H9 (cell line): ENCODE measurements at regions not wholly inside any gene's neighbourhood (a gene's known extent, or its start where the extent isn't known, plus 50 kb on each side); places are given as distances from the start of the nearest gene placed in this dataset.

Experiments
- DNase-seq: peaks from one replicate; pipeline ENCODE4 v3.0.0-alpha.2; 2017
- H2AFZ ChIP-seq: one replicate; pipeline ENCODE4 v1.6.1; 2013; ENCODE audit warnings: mild to moderate bottlenecking, low read length, control low read depth, moderate library complexity
- H2AK5ac ChIP-seq: 2 replicates; pipeline ENCODE4 v1.6.1; 2013; ENCODE audit warnings: low read length, control low read depth, mixed read lengths; ENCODE audit not compliant: insufficient read length
- H2BK120ac ChIP-seq: one replicate; pipeline ENCODE4 v1.6.1; 2013; ENCODE audit warnings: low read depth, mild to moderate bottlenecking, low read length, control low read depth, inconsistent platforms; ENCODE audit not compliant: poor library complexity, severe bottlenecking
- H2BK12ac ChIP-seq: 2 replicates; pipeline ENCODE4 v1.6.1; 2013; ENCODE audit warnings: low read length, control low read depth, mixed read lengths, low read depth; ENCODE audit not compliant: insufficient read length
- H2BK15ac ChIP-seq: 2 replicates; pipeline ENCODE4 v1.6.1; 2013; ENCODE audit warnings: low read depth, low read length, control low read depth
- H2BK20ac ChIP-seq: one replicate; pipeline ENCODE4 v1.6.1; 2013; ENCODE audit warnings: low read depth, mild to moderate bottlenecking, low read length, control low read depth, inconsistent platforms; ENCODE audit not compliant: poor library complexity, severe bottlenecking
- H2BK5ac ChIP-seq: 2 replicates; pipeline ENCODE4 v1.6.1; 2013; ENCODE audit warnings: low read length, control low read depth, mixed read lengths; ENCODE audit not compliant: insufficient read length
- H3K14ac ChIP-seq: 2 replicates; pipeline ENCODE4 v1.6.1; 2013; ENCODE audit warnings: low read length, control low read depth; ENCODE audit not compliant: insufficient read depth
- H3K18ac ChIP-seq: 2 replicates; pipeline ENCODE4 v1.6.1; 2013; ENCODE audit warnings: low read depth, mild to moderate bottlenecking, mixed read lengths, low read length, control low read depth; ENCODE audit not compliant: insufficient read length
- H3K23ac ChIP-seq: 2 replicates; pipeline ENCODE4 v1.6.1; 2013; ENCODE audit warnings: low read length, control low read depth, mixed read lengths, low read depth; ENCODE audit not compliant: insufficient read length
- H3K23me2 ChIP-seq: 2 replicates; pipeline ENCODE4 v1.6.1; 2013; ENCODE audit warnings: low read depth, mild to moderate bottlenecking, mixed read lengths, low read length, control low read depth; ENCODE audit not compliant: insufficient read length, poor library complexity, severe bottlenecking
- H3K27ac ChIP-seq: 2 replicates; pipeline ENCODE4 v1.5.1; 2013; ENCODE audit warnings: low read length, control low read depth, mixed read lengths, low read depth; ENCODE audit not compliant: insufficient read length
- H3K27me3 ChIP-seq: 2 replicates; pipeline ENCODE4 v1.6.1; 2013; ENCODE audit warnings: low read length, control low read depth, inconsistent platforms; ENCODE audit not compliant: insufficient read depth
- H3K4ac ChIP-seq: 2 replicates; pipeline ENCODE4 v1.6.1; 2013; ENCODE audit warnings: low read depth, mild to moderate bottlenecking, control low read depth, inconsistent platforms, low read length, moderate library complexity
- H3K4me1 ChIP-seq: 2 replicates; pipeline ENCODE4 v1.6.1; 2013; ENCODE audit warnings: low read length, control low read depth, inconsistent platforms; ENCODE audit not compliant: insufficient read depth
- H3K4me2 ChIP-seq: 2 replicates; pipeline ENCODE4 v1.6.1; 2013; ENCODE audit warnings: low read length, control low read depth, mixed read lengths; ENCODE audit not compliant: insufficient read length, insufficient read depth
- H3K56ac ChIP-seq: 2 replicates; pipeline ENCODE4 v1.6.1; 2013; ENCODE audit warnings: low read depth, mild to moderate bottlenecking, mixed read lengths, low read length, control low read depth; ENCODE audit not compliant: insufficient read length
- H3K79me1 ChIP-seq: 2 replicates; pipeline ENCODE4 v1.6.1; 2013; ENCODE audit warnings: low read depth, mild to moderate bottlenecking, moderate library complexity, low read length, control low read depth, inconsistent platforms; ENCODE audit not compliant: insufficient read depth, poor library complexity, severe bottlenecking
- H3K79me2 ChIP-seq: 2 replicates; pipeline ENCODE4 v1.6.1; 2013; ENCODE audit warnings: low read length, control low read depth, inconsistent platforms; ENCODE audit not compliant: insufficient read depth
- H3K9ac ChIP-seq: 2 replicates; pipeline ENCODE4 v1.6.1; 2013; ENCODE audit warnings: low read length, control low read depth, mixed read lengths; ENCODE audit not compliant: insufficient read length; ENCODE audit errors: extremely low read depth
- H3K9me3 ChIP-seq: one replicate; pipeline ENCODE4 v1.6.1; 2013; ENCODE audit warnings: low read depth, low read length, inconsistent platforms; ENCODE audit not compliant: control insufficient read depth
- H3T11ph ChIP-seq: one replicate; pipeline ENCODE4 v1.6.1; 2013; ENCODE audit warnings: mild to moderate bottlenecking, low read length, control low read depth, inconsistent platforms
- H4K20me1 ChIP-seq: one replicate; pipeline ENCODE4 v1.6.1; 2013; ENCODE audit not compliant: control insufficient read depth, insufficient read length, insufficient read depth
- H4K5ac ChIP-seq: 2 replicates; pipeline ENCODE4 v1.6.1; 2013; ENCODE audit warnings: low read depth, mild to moderate bottlenecking, mixed read lengths, low read length, control low read depth; ENCODE audit not compliant: insufficient read length
- H4K8ac ChIP-seq: replicated peaks from 2 replicates; pipeline ENCODE4 v1.6.1; 2013; ENCODE audit warnings: low read length, control low read depth, mixed read lengths, low read depth; ENCODE audit not compliant: insufficient read length
- H4K91ac ChIP-seq: 2 replicates; pipeline ENCODE4 v1.6.1; 2013; ENCODE audit warnings: low read depth, mild to moderate bottlenecking, moderate library complexity, mixed read lengths, low read length, control low read depth; ENCODE audit not compliant: insufficient read length
- H3K27ac Mint-ChIP-seq, 3 experiments: 2 replicates in 2 of 3; 3 replicates in 1 of 3; pipeline ENCODE4 v1.8.0; 2020 to 2021; ENCODE audit warnings: mixed read lengths in 3 of 3, mild to moderate bottlenecking in 1 of 3, moderate library complexity in 1 of 3
- H3K27me3 Mint-ChIP-seq: 2 replicates; pipeline ENCODE4 v1.8.0; 2021; ENCODE audit warnings: low read depth, mild to moderate bottlenecking, moderate library complexity, mixed read lengths
- H3K36me3 Mint-ChIP-seq, 3 experiments: 2 replicates in 2 of 3; 3 replicates in 1 of 3; pipeline ENCODE4 v1.8.0; 2020 to 2021; ENCODE audit warnings: low read depth in 3 of 3, mixed read lengths in 3 of 3; ENCODE audit not compliant: insufficient read depth in 1 of 3
- H3K4me1 Mint-ChIP-seq, 2 experiments: 2 replicates each; pipeline ENCODE4 v1.8.0; 2020; ENCODE audit warnings: mixed read lengths in 2 of 2
- H3K4me3 Mint-ChIP-seq, 2 experiments: 2 replicates in 1 of 2; 3 replicates in 1 of 2; pipeline ENCODE4 v1.8.0; 2020 to 2021; ENCODE audit warnings: mild to moderate bottlenecking in 2 of 2, mixed read lengths in 2 of 2, moderate library complexity in 1 of 2
- H3K9me3 Mint-ChIP-seq, 2 experiments: 2 replicates in 1 of 2; 3 replicates in 1 of 2; pipeline ENCODE4 v1.8.0; 2020; ENCODE audit warnings: mild to moderate bottlenecking in 2 of 2, mixed read lengths in 2 of 2, moderate library complexity in 1 of 2
- WGBS: extraction: QIAGEN DNeasy Blood & Tissue Kit; methylation state at CpG from one replicate; pipeline ENCODE4 v1.1.7; 2013; ENCODE audit warnings: missing lambda C conversion rate, low lambda C conversion rate, mixed read lengths; ENCODE audit not compliant: insufficient read length; ENCODE audit errors: extremely low coverage; 5-methylcytosine and 5-hydroxymethylcytosine counted together
- TF ChIP-seq, protein P1 (sequence below): fragments of 200-600 bp; sonication (generic); conservative IDR thresholded peaks from 3 replicates; pipeline ENCODE4 v1.8.0; 2021; ENCODE audit warnings: antibody characterized with exemption, mild to moderate bottlenecking

DNA sequence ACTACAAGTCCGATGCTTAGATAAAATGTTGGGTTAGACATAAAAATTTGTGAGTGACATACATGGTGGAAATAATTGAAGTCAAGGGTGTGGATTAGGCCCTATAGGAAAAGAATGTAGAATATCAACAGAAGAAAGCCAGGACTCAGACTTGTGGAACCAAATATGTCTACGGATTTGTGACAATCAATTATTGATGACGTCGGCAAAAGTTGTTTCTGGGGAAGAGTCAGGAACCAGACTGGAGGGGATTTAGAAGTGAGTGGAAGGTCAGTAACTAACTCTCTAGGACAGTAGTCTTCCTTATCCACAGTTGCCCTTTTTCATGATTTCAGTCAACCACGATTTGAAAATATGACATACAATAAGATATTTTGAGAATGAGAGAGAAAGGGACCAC is 130.9 kb upstream of the TANK start:
- Mint-ChIP-seq H3K4me1 (no peaks in the 10 kb centered on the region), H3K27ac (no peak overlapping the region), H3K4me3 (no peak overlapping the region), H3K36me3 (no peaks in the 10 kb centered on the region), H3K27me3 (no peaks in the 10 kb centered on the region), H3K9me3 (no peaks in the 10 kb centered on the region)
- no peak overlapping the region for H3K27ac ChIP-seq
- TF ChIP-seq, protein P1, sequence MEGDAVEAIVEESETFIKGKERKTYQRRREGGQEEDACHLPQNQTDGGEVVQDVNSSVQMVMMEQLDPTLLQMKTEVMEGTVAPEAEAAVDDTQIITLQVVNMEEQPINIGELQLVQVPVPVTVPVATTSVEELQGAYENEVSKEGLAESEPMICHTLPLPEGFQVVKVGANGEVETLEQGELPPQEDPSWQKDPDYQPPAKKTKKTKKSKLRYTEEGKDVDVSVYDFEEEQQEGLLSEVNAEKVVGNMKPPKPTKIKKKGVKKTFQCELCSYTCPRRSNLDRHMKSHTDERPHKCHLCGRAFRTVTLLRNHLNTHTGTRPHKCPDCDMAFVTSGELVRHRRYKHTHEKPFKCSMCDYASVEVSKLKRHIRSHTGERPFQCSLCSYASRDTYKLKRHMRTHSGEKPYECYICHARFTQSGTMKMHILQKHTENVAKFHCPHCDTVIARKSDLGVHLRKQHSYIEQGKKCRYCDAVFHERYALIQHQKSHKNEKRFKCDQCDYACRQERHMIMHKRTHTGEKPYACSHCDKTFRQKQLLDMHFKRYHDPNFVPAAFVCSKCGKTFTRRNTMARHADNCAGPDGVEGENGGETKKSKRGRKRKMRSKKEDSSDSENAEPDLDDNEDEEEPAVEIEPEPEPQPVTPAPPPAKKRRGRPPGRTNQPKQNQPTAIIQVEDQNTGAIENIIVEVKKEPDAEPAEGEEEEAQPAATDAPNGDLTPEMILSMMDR: no peak
- H3T11ph ChIP-seq: no peak overlapping the region
- no peak overlapping the region for H2BK12ac ChIP-seq
- no peak overlapping the region for H4K5ac ChIP-seq
- no peak overlapping the region for H2BK120ac ChIP-seq
- no peak overlapping the region for H3K4me2 ChIP-seq
- no peak for DNase-seq
- no peak overlapping the region for H3K4ac ChIP-seq
- no peaks in the 10 kb centered on the region for H3K4me1 ChIP-seq
- H4K20me1 ChIP-seq: no peaks in the 10 kb centered on the region
- no peak overlapping the region for H3K56ac ChIP-seq
- no peaks in the 10 kb centered on the region for H3K23me2 ChIP-seq
- no peaks in the 10 kb centered on the region for H3K9me3 ChIP-seq
- no CpG with 5 or more reads among the region's 5 CpGs for WGBS
- no peak overlapping the region for H4K8ac ChIP-seq
- H3K79me2 ChIP-seq: no peaks in the 10 kb centered on the region
- H3K14ac ChIP-seq: no peak overlapping the region
- no peak overlapping the region for H2AK5ac ChIP-seq
- no peak overlapping the region for H2AFZ ChIP-seq
- H3K79me1 ChIP-seq: no peaks in the 10 kb centered on the region
- H3K23ac ChIP-seq: no peak overlapping the region
- no peak overlapping the region for H4K91ac ChIP-seq
- H3K18ac ChIP-seq: no peak overlapping the region
- no peak overlapping the region for H3K9ac ChIP-seq
- no peak overlapping the region for H2BK15ac ChIP-seq
- H2BK20ac ChIP-seq: no peak overlapping the region
- H3K27me3 ChIP-seq: no peaks in the 10 kb centered on the region
- no peak overlapping the region for H2BK5ac ChIP-seq
